ENCODE measurements at regions not wholly inside any gene's neighbourhood (a gene's known extent, or its start where the extent isn't known, plus 50 kb on each side); places are given as distances from the start of the nearest gene placed in this dataset.

DNA sequence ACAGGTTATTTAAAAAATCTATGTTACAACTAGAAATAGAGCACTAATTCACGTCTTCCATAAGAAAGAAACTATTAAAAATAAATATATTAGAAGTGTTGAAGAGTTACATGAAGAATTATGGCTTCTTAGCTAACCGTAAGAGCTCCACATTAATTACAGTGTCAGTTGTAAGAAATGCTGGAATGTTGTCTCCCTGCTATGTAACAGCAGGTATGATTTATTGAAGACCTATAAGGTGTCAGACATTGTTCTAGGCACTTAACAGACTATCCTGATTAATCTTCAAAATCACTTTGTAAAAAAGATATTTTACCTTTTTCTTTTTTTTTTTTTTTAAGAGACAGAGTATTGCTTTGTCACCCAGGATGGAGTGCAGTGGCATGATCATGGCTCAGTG, 75.8 kb upstream of the NEBL start:
- no peaks in the 10 kb centered on the region for H4K20me1 ChIP-seq (replicated peaks in 1 of 2; ENCODE audit: control insufficient read depth in 1 of 2, insufficient read depth in 2 of 2, low read length in 2 of 2)
- no peak overlapping the region for H3K18ac ChIP-seq (ENCODE audit: extremely low read depth, low read length)
- H2BK120ac ChIP-seq (replicated peaks; ENCODE audit: low read depth, low read length): no peak overlapping the region
- H3K4me3 ChIP-seq (ENCODE audit: extremely low read depth in 1 of 4, insufficient read depth in 2 of 4, low read depth in 3 of 4, low read length in 4 of 4): no peak overlapping the region
- no peak overlapping the region for H3K14ac ChIP-seq (ENCODE audit: insufficient read length)
- ChIA-PET POLR2A (ENCODE audit: partially characterized antibody) (no interaction called here), CTCF (ENCODE audit: partially characterized antibody) (interaction anchor here (0.6 kb wide), 1 partner anchor 1560 kb away, joined by 4 read pairs; no protein-coding TSS in a partner anchor)
- H3K56ac ChIP-seq (replicated peaks; ENCODE audit: insufficient read length, low read depth, low read length): no peak overlapping the region
- H3K27ac ChIP-seq (ENCODE audit: low read depth, low read length): no peak overlapping the region
- H4K5ac ChIP-seq (ENCODE audit: insufficient read length, low read depth, low read length): no peak overlapping the region
- H2BK12ac ChIP-seq (ENCODE audit: low read depth, low read length): no peak overlapping the region
- H3K4me1 ChIP-seq (replicated peaks in 1 of 4; ENCODE audit: control insufficient read depth in 3 of 4, insufficient read depth in 4 of 4, low read length in 3 of 4): peaks cover 0 to 6% (median 2%) of the 10 kb centered on the region in 4 experiments; a peak in 3 of 7 replicates
- H2BK20ac ChIP-seq (ENCODE audit: low read length): no peak overlapping the region
- FAIRE-seq (no peak), DNase-seq (ENCODE audit: low read depth in 1 of 2, low spot score in 2 of 2) (no peak)
- no peaks in the 10 kb centered on the region for H3K9me3 ChIP-seq (ENCODE audit: insufficient read depth in 2 of 2, low read depth in 1 of 2, low read length in 1 of 2)
- no peak overlapping the region for H2AFZ ChIP-seq (ENCODE audit: low read length)
- no peaks in the 10 kb centered on the region for H3K79me2 ChIP-seq (ENCODE audit: control insufficient read depth in 1 of 2, insufficient read depth in 2 of 2, low read length in 2 of 2)
- H3K36me3 ChIP-seq (ENCODE audit: control insufficient read depth in 2 of 4, insufficient read depth in 4 of 4, low read length in 3 of 4): no peaks in the 10 kb centered on the region
- H2AK5ac ChIP-seq (ENCODE audit: low read depth, low read length): no peak overlapping the region
- no peak overlapping the region for H4K8ac ChIP-seq (ENCODE audit: extremely low read depth, insufficient read depth, low read length)
- H3K4ac ChIP-seq (replicated peaks; ENCODE audit: insufficient read length, low read depth, low read length): no peak overlapping the region
- H3K9ac ChIP-seq (replicated peaks in 1 of 4; ENCODE audit: extremely low read depth in 1 of 4, low read depth in 3 of 4, low read length in 3 of 4): no peak overlapping the region
- no peaks in the 10 kb centered on the region for H3K79me1 ChIP-seq (ENCODE audit: low read depth, low read length)
- H3K27me3 ChIP-seq (replicated peaks in 1 of 4; ENCODE audit: control insufficient read depth in 3 of 4, extremely low read depth in 1 of 4, insufficient read depth in 3 of 4, low read length in 3 of 4): no peaks in the 10 kb centered on the region
- H2BK15ac ChIP-seq (ENCODE audit: low read length): no peak overlapping the region
- no peak overlapping the region for H4K91ac ChIP-seq (replicated peaks; ENCODE audit: insufficient read length, low read length)
- no peak overlapping the region for H3K23ac ChIP-seq (ENCODE audit: insufficient read length)
- 96% methylated on average over 2 of the region's 2 CpGs; no CpG with 5 or more reads in 1 of the 2 experiments for WGBS, 2 experiments (ENCODE audit: extremely low coverage in 1 of 2, insufficient coverage in 1 of 2, insufficient read length in 1 of 2, insufficient replicate concordance in 2 of 2, low coverage in 1 of 2, low lambda C conversion rate in 2 of 2, missing lambda C conversion rate in 1 of 2)
- no peak overlapping the region for H3K4me2 ChIP-seq (ENCODE audit: insufficient read depth in 1 of 2, low read depth in 2 of 2, low read length in 2 of 2)
- no peaks in the 10 kb centered on the region for H3K23me2 ChIP-seq (ENCODE audit: low read depth, low read length)
- TF ChIP-seq MAX (IDR thresholded peaks at IDR 0.05) (no peak), CBX8 (IDR thresholded peaks at IDR 0.05; ENCODE audit: borderline replicate concordance, low read depth, low read length) (no peak), POU5F1 (IDR thresholded peaks at IDR 0.05; ENCODE audit: low read depth, low read length) (no peak), SUZ12 (IDR thresholded peaks at IDR 0.05; ENCODE audit: low read length) (no peak)
- no peak overlapping the region for H2BK5ac ChIP-seq (ENCODE audit: low read depth, low read length)
